LNCaP clone FGC (cell line): ENCODE measurements at regions not wholly inside any gene's neighbourhood (a gene's known extent, or its start where the extent isn't known, plus 50 kb on each side); places are given as distances from the start of the nearest gene placed in this dataset.
A peak's percentile ranks its signal among the peaks of the same experiment; 100 is the strongest.

Experiments
- DNase-seq: peaks from one replicate; pipeline ENCODE4 v3.0.0-alpha.2; 2011; ENCODE audit warnings: low read depth
- H3K4me3 ChIP-seq: 2 replicates; pipeline ENCODE4 v1.5.1; 2011; ENCODE audit warnings: mild to moderate bottlenecking, low read depth, low read length, control low read depth
- CTCF ChIP-seq: IDR thresholded peaks from 2 replicates; pipeline ENCODE4 v1.5.1; 2012; ENCODE audit warnings: mild to moderate bottlenecking; ENCODE audit not compliant: control insufficient read depth, insufficient read depth; ENCODE audit errors: extremely low read depth

DNA sequence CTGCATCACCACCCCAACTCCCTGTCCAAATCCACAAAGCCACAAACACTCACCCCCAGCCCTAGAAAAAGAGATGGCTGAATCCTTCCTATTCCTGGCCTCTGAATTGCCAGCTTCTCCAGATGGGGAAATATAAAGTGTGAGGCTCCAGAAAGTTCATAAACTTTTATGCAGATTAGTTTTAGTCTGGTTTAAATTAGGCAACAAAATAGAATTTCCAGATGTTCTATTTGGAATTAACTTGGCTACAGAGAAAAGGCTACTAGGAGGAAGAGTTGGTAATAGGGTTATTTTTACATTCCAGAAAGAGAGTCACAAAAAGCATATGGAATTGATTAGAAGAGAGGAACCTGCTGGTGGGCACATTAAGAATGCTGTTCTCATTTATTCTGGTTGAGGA lies 56.0 kb downstream of the EN1 start:
- no peak for DNase-seq
- H3K4me3 ChIP-seq = no peak overlapping the region
- no peak for TF ChIP-seq CTCF

DNA sequence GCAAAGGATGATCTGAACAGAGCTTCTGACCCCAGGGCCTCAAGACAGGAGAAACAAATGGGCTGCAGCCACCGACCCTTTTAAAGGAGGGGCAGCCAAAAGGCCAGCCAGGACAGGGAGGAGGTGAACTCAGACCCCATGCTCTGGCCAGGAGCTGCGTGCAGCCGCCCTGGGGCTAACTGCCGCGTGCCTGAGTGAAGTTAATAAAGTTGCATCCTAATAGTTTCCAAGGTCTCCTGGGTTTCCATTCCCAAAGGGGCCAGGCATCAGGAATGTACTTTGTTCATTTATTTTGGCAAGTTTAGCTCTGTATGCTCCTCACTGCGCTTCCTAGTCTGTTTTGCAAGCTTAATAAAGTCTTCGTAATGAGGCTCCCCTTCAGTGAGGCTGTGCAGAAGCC lies 60.7 kb downstream of the EN1 start:
- no peak overlapping the region for H3K4me3 ChIP-seq
- no peak for DNase-seq
- no peak for TF ChIP-seq CTCF

GRCh38 chr2:118784860-118785259 lies 62.6 kb downstream of the EN1 start:
- no peak for TF ChIP-seq CTCF
- no peak overlapping the region for H3K4me3 ChIP-seq
- no peak for DNase-seq

DNA sequence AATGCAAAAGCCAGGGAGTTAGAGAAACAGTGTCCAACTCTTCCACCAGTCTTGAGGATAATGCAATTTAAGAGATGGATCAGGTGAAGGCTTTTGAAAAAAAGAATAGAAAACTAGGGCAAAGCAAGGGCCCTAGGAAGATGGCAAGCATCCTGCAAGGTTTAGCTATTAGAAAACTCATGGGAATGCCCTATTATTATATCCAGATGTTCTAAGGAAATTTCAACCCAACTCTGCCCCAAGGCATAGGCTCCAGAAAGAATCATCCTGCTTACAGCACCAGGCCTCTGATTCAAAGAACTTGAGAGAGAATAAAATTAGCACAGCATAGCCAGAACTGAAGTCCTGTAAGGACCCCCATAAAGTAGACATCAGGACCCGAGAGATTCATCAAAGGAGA lies 68.1 kb downstream of the EN1 start:
- no peak for TF ChIP-seq CTCF
- no peak for DNase-seq
- no peak overlapping the region for H3K4me3 ChIP-seq

- TF ChIP-seq CTCF = no peak
- no peak for DNase-seq
- peak overlapping the region; percentile 47 for H3K4me3 ChIP-seq
Measured at GRCh38 chr2:118774458-118775133, 72.9 kb downstream of the EN1 start.

GRCh38 chr2:118773826-118774225 lies 73.6 kb downstream of the EN1 start:
- no peak for DNase-seq
- no peak overlapping the region for H3K4me3 ChIP-seq
- TF ChIP-seq CTCF = no peak
